ENCODE measurements at regions not wholly inside any gene's neighbourhood (a gene's known extent, or its start where the extent isn't known, plus 50 kb on each side); places are given as distances from the start of the nearest gene placed in this dataset.

DNA sequence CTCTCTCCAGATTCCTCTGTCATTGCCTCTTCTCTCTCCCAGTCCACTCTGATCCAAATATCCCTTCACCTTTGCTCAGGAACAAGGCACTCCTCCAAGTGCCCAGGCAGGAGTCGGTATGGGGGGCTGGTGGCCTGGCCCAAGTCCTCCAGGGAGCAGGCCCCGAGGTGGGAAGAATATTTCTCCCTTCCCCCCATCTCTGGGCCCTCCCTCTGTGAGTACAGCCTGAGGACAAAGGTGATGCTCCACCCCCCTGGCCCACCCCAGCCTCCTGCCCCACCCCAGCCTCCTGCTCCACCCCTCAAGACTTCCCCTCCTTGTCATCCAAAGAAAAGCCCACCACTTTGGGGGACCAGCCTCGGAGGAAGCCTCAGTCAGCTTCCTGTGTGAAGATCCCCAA, 96.9 kb downstream of the NCR2 start (continued):
- TF ChIP-seq, protein P1, sequence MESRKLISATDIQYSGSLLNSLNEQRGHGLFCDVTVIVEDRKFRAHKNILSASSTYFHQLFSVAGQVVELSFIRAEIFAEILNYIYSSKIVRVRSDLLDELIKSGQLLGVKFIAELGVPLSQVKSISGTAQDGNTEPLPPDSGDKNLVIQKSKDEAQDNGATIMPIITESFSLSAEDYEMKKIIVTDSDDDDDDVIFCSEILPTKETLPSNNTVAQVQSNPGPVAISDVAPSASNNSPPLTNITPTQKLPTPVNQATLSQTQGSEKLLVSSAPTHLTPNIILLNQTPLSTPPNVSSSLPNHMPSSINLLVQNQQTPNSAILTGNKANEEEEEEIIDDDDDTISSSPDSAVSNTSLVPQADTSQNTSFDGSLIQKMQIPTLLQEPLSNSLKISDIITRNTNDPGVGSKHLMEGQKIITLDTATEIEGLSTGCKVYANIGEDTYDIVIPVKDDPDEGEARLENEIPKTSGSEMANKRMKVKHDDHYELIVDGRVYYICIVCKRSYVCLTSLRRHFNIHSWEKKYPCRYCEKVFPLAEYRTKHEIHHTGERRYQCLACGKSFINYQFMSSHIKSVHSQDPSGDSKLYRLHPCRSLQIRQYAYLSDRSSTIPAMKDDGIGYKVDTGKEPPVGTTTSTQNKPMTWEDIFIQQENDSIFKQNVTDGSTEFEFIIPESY (IDR thresholded peaks at IDR 0.05; ENCODE audit: extremely low read depth, insufficient replicate concordance, low read length) = no peak
- TF ChIP-seq ELF1 (IDR thresholded peaks at IDR 0.05; ENCODE audit: borderline replicate concordance, low read depth) = no peak
- TF ChIP-seq, protein P2, sequence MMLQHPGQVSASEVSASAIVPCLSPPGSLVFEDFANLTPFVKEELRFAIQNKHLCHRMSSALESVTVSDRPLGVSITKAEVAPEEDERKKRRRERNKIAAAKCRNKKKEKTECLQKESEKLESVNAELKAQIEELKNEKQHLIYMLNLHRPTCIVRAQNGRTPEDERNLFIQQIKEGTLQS (IDR thresholded peaks at IDR 0.05) = no peak
- no peak for TF ChIP-seq CBX3 (IDR thresholded peaks at IDR 0.05; ENCODE audit: low read depth)
- TF ChIP-seq ZFX (IDR thresholded peaks at IDR 0.05) = no peak
- TF ChIP-seq SRF (IDR thresholded peaks at IDR 0.05; ENCODE audit: low read depth) = no peak

GRCh38 chr6:41434803-41435481, 99.5 kb downstream of the NCR2 start:
- no peaks in the 10 kb centered on the region for H3K79me2 ChIP-seq (ENCODE audit: insufficient read depth, low read length)
- ChIA-PET CTCF (no interaction called here), RAD21 (ENCODE audit: low non-redundant PET in 1 of 2, low total read pairs in 2 of 2, uncharacterized antibody in 2 of 2, unreplicated experiment in 2 of 2) (no interaction called here), POLR2A (no interaction called here)
- BruUV-seq (replicated peaks) = no TSS peak
- no peak overlapping the region for H3K4me3 ChIP-seq (replicated peaks in 1 of 2; ENCODE audit: low read depth in 1 of 2, low read length in 2 of 2)
- no peaks in the 10 kb centered on the region for H4K20me1 ChIP-seq (ENCODE audit: insufficient read depth)
- TF ChIP-seq REST (IDR thresholded peaks at IDR 0.05; ENCODE audit: low read depth) (no peak), YY1 (IDR thresholded peaks at IDR 0.05; ENCODE audit: extremely low read depth, insufficient replicate concordance, low read depth, low read length) (no peak), EZH2 (IDR thresholded peaks at IDR 0.05) (no peak), ZFX (IDR thresholded peaks at IDR 0.05) (no peak), FOSL1 (IDR thresholded peaks at IDR 0.05; ENCODE audit: low read depth) (no peak), CEBPB (IDR thresholded peaks at IDR 0.05; ENCODE audit: low read depth) (no peak), POLR2AphosphoS5 (IDR thresholded peaks at IDR 0.05; ENCODE audit: low read depth, low read length) (no peak), EZH2phosphoT487 (IDR thresholded peaks at IDR 0.05; ENCODE audit: borderline replicate concordance) (no peak), SP1 (IDR thresholded peaks at IDR 0.05; ENCODE audit: low read depth) (no peak), TCF7L2 (IDR thresholded peaks at IDR 0.05; ENCODE audit: borderline replicate concordance, extremely low read depth, insufficient read depth, insufficient read length) (no peak), ZNF274 (IDR thresholded peaks at IDR 0.05; ENCODE audit: low read depth, low read length) (no peak)
- intact Hi-C loops (cut with micrococcal nuclease) = no loop called here
- H3K27me3 ChIP-seq (ENCODE audit: insufficient read depth, low read length) = no peaks in the 10 kb centered on the region
- no peak overlapping the region for H3K9ac ChIP-seq (ENCODE audit: low read length)
- no peaks in the 10 kb centered on the region for H3K36me3 ChIP-seq (ENCODE audit: control insufficient read depth in 1 of 2, insufficient read depth in 2 of 2, low read length in 2 of 2)
- no peaks in the 10 kb centered on the region for H3K9me3 ChIP-seq (ENCODE audit: control insufficient read depth in 1 of 2, insufficient read depth in 1 of 2, low read depth in 1 of 2, low read length in 2 of 2)
- DNase-seq (ENCODE audit: low read depth, low spot score) (no peak), ATAC-seq (no peak)
- H3K4me2 ChIP-seq (ENCODE audit: low read length) = no peak overlapping the region
- peaks cover 15 to 28% of the 10 kb centered on the region in 2 experiments for H3K4me1 ChIP-seq (ENCODE audit: control insufficient read depth in 1 of 2, insufficient read depth in 2 of 2, low read length in 2 of 2)
- no peak overlapping the region for H3K27ac ChIP-seq (ENCODE audit: low read depth, low read length)
- H2AFZ ChIP-seq (ENCODE audit: low read depth, low read length, poor library complexity, severe bottlenecking) = no peak overlapping the region
- no peaks in the 10 kb centered on the region for H3K9me2 ChIP-seq (ENCODE audit: insufficient read depth)

All from HCT116 (cell line).